H9 (cell line): ENCODE measurements at regions not wholly inside any gene's neighbourhood (a gene's known extent, or its start where the extent isn't known, plus 50 kb on each side); places are given as distances from the start of the nearest gene placed in this dataset.

ENCODE experiments used
- DNase-seq: peaks from one replicate; pipeline ENCODE4 v3.0.0-alpha.2; 2017
- H2AFZ ChIP-seq: one replicate; pipeline ENCODE4 v1.6.1; 2013; ENCODE audit warnings: mild to moderate bottlenecking, low read length, control low read depth, moderate library complexity
- H2AK5ac ChIP-seq: 2 replicates; pipeline ENCODE4 v1.6.1; 2013; ENCODE audit warnings: low read length, control low read depth, mixed read lengths; ENCODE audit not compliant: insufficient read length
- H2BK120ac ChIP-seq: one replicate; pipeline ENCODE4 v1.6.1; 2013; ENCODE audit warnings: low read depth, mild to moderate bottlenecking, low read length, control low read depth, inconsistent platforms; ENCODE audit not compliant: poor library complexity, severe bottlenecking
- H2BK12ac ChIP-seq: 2 replicates; pipeline ENCODE4 v1.6.1; 2013; ENCODE audit warnings: low read length, control low read depth, mixed read lengths, low read depth; ENCODE audit not compliant: insufficient read length
- H2BK15ac ChIP-seq: 2 replicates; pipeline ENCODE4 v1.6.1; 2013; ENCODE audit warnings: low read depth, low read length, control low read depth
- H2BK20ac ChIP-seq: one replicate; pipeline ENCODE4 v1.6.1; 2013; ENCODE audit warnings: low read depth, mild to moderate bottlenecking, low read length, control low read depth, inconsistent platforms; ENCODE audit not compliant: poor library complexity, severe bottlenecking
- H2BK5ac ChIP-seq: 2 replicates; pipeline ENCODE4 v1.6.1; 2013; ENCODE audit warnings: low read length, control low read depth, mixed read lengths; ENCODE audit not compliant: insufficient read length
- H3K14ac ChIP-seq: 2 replicates; pipeline ENCODE4 v1.6.1; 2013; ENCODE audit warnings: low read length, control low read depth; ENCODE audit not compliant: insufficient read depth
- H3K18ac ChIP-seq: 2 replicates; pipeline ENCODE4 v1.6.1; 2013; ENCODE audit warnings: low read depth, mild to moderate bottlenecking, mixed read lengths, low read length, control low read depth; ENCODE audit not compliant: insufficient read length
- H3K23ac ChIP-seq: 2 replicates; pipeline ENCODE4 v1.6.1; 2013; ENCODE audit warnings: low read length, control low read depth, mixed read lengths, low read depth; ENCODE audit not compliant: insufficient read length
- H3K23me2 ChIP-seq: 2 replicates; pipeline ENCODE4 v1.6.1; 2013; ENCODE audit warnings: low read depth, mild to moderate bottlenecking, mixed read lengths, low read length, control low read depth; ENCODE audit not compliant: insufficient read length, poor library complexity, severe bottlenecking
- H3K27ac ChIP-seq: 2 replicates; pipeline ENCODE4 v1.5.1; 2013; ENCODE audit warnings: low read length, control low read depth, mixed read lengths, low read depth; ENCODE audit not compliant: insufficient read length
- H3K27me3 ChIP-seq: 2 replicates; pipeline ENCODE4 v1.6.1; 2013; ENCODE audit warnings: low read length, control low read depth, inconsistent platforms; ENCODE audit not compliant: insufficient read depth
- H3K4ac ChIP-seq: 2 replicates; pipeline ENCODE4 v1.6.1; 2013; ENCODE audit warnings: low read depth, mild to moderate bottlenecking, control low read depth, inconsistent platforms, low read length, moderate library complexity
- H3K4me1 ChIP-seq: 2 replicates; pipeline ENCODE4 v1.6.1; 2013; ENCODE audit warnings: low read length, control low read depth, inconsistent platforms; ENCODE audit not compliant: insufficient read depth
- H3K4me2 ChIP-seq: 2 replicates; pipeline ENCODE4 v1.6.1; 2013; ENCODE audit warnings: low read length, control low read depth, mixed read lengths; ENCODE audit not compliant: insufficient read length, insufficient read depth
- H3K56ac ChIP-seq: 2 replicates; pipeline ENCODE4 v1.6.1; 2013; ENCODE audit warnings: low read depth, mild to moderate bottlenecking, mixed read lengths, low read length, control low read depth; ENCODE audit not compliant: insufficient read length
- H3K79me1 ChIP-seq: 2 replicates; pipeline ENCODE4 v1.6.1; 2013; ENCODE audit warnings: low read depth, mild to moderate bottlenecking, moderate library complexity, low read length, control low read depth, inconsistent platforms; ENCODE audit not compliant: insufficient read depth, poor library complexity, severe bottlenecking
- H3K79me2 ChIP-seq: 2 replicates; pipeline ENCODE4 v1.6.1; 2013; ENCODE audit warnings: low read length, control low read depth, inconsistent platforms; ENCODE audit not compliant: insufficient read depth
- H3K9ac ChIP-seq: 2 replicates; pipeline ENCODE4 v1.6.1; 2013; ENCODE audit warnings: low read length, control low read depth, mixed read lengths; ENCODE audit not compliant: insufficient read length; ENCODE audit errors: extremely low read depth
- H3K9me3 ChIP-seq: one replicate; pipeline ENCODE4 v1.6.1; 2013; ENCODE audit warnings: low read depth, low read length, inconsistent platforms; ENCODE audit not compliant: control insufficient read depth
- H3T11ph ChIP-seq: one replicate; pipeline ENCODE4 v1.6.1; 2013; ENCODE audit warnings: mild to moderate bottlenecking, low read length, control low read depth, inconsistent platforms
- H4K20me1 ChIP-seq: one replicate; pipeline ENCODE4 v1.6.1; 2013; ENCODE audit not compliant: control insufficient read depth, insufficient read length, insufficient read depth
- H4K5ac ChIP-seq: 2 replicates; pipeline ENCODE4 v1.6.1; 2013; ENCODE audit warnings: low read depth, mild to moderate bottlenecking, mixed read lengths, low read length, control low read depth; ENCODE audit not compliant: insufficient read length
- H4K8ac ChIP-seq: replicated peaks from 2 replicates; pipeline ENCODE4 v1.6.1; 2013; ENCODE audit warnings: low read length, control low read depth, mixed read lengths, low read depth; ENCODE audit not compliant: insufficient read length
- H4K91ac ChIP-seq: 2 replicates; pipeline ENCODE4 v1.6.1; 2013; ENCODE audit warnings: low read depth, mild to moderate bottlenecking, moderate library complexity, mixed read lengths, low read length, control low read depth; ENCODE audit not compliant: insufficient read length
- H3K27ac Mint-ChIP-seq, 3 experiments: 2 replicates in 2 of 3; 3 replicates in 1 of 3; pipeline ENCODE4 v1.8.0; 2020 to 2021; ENCODE audit warnings: mixed read lengths in 3 of 3, mild to moderate bottlenecking in 1 of 3, moderate library complexity in 1 of 3
- H3K27me3 Mint-ChIP-seq: 2 replicates; pipeline ENCODE4 v1.8.0; 2021; ENCODE audit warnings: low read depth, mild to moderate bottlenecking, moderate library complexity, mixed read lengths
- H3K36me3 Mint-ChIP-seq, 3 experiments: 2 replicates in 2 of 3; 3 replicates in 1 of 3; pipeline ENCODE4 v1.8.0; 2020 to 2021; ENCODE audit warnings: low read depth in 3 of 3, mixed read lengths in 3 of 3; ENCODE audit not compliant: insufficient read depth in 1 of 3
- H3K4me1 Mint-ChIP-seq, 2 experiments: 2 replicates each; pipeline ENCODE4 v1.8.0; 2020; ENCODE audit warnings: mixed read lengths in 2 of 2
- H3K4me3 Mint-ChIP-seq, 2 experiments: 2 replicates in 1 of 2; 3 replicates in 1 of 2; pipeline ENCODE4 v1.8.0; 2020 to 2021; ENCODE audit warnings: mild to moderate bottlenecking in 2 of 2, mixed read lengths in 2 of 2, moderate library complexity in 1 of 2
- H3K9me3 Mint-ChIP-seq, 2 experiments: 2 replicates in 1 of 2; 3 replicates in 1 of 2; pipeline ENCODE4 v1.8.0; 2020; ENCODE audit warnings: mild to moderate bottlenecking in 2 of 2, mixed read lengths in 2 of 2, moderate library complexity in 1 of 2
- whole genome bisulfite sequencing: extraction: QIAGEN DNeasy Blood & Tissue Kit; methylation state at CpG from one replicate; pipeline ENCODE4 v1.1.7; 2013; ENCODE audit warnings: missing lambda C conversion rate, low lambda C conversion rate, mixed read lengths; ENCODE audit not compliant: insufficient read length; ENCODE audit errors: extremely low coverage; 5-methylcytosine and 5-hydroxymethylcytosine counted together
- TF ChIP-seq, protein P1 (sequence below): fragments of 200-600 bp; sonication (generic); conservative IDR thresholded peaks from 3 replicates; pipeline ENCODE4 v1.8.0; 2021; ENCODE audit warnings: antibody characterized with exemption, mild to moderate bottlenecking

DNA sequence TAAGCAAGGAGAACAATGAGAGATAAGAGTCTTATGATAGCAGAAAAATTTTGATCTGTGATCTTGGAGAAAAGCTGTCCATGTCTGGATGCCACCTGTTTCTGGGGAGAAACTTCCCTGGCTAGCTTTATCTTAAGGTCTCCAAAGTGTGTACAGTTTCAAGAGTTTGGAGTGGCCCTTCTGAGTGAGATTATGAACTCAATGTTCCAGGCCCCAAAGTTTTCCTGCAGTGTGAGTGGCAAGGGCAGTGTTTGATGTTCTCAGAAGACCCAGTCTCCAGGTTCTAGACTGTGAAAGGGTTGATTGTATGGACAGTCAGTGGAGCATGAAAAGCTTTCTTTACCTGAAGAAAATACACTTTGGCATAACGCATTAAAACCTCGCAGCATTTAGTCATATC lies 121.7 kb downstream of the OLIG3 start:
- Histone ChIP-seq H3K79me1 (no peaks in the 10 kb centered on the region), H3K9me3 (no peaks in the 10 kb centered on the region), H3K18ac (no peak overlapping the region), H3K14ac (no peak overlapping the region), H3K23ac (no peak overlapping the region), H3K4ac (no peak overlapping the region), H3K23me2 (no peaks in the 10 kb centered on the region), H3K4me1 (peaks cover 6% of the 10 kb centered on the region; the same call in 1 of the 2 replicates), H2AFZ (no peak overlapping the region), H2BK12ac (no peak overlapping the region), H3K79me2 (no peaks in the 10 kb centered on the region), H3K9ac (no peak overlapping the region), H2AK5ac (no peak overlapping the region), H4K8ac (no peak overlapping the region), H2BK20ac (no peak overlapping the region), H3K27me3 (no peaks in the 10 kb centered on the region; the same call in 1 of the 2 replicates), H2BK120ac (no peak overlapping the region), H4K91ac (no peak overlapping the region), H2BK5ac (no peak overlapping the region), H4K5ac (no peak overlapping the region), H3K4me2 (no peak overlapping the region), H4K20me1 (no peaks in the 10 kb centered on the region), H3K27ac (no peak overlapping the region), H3K56ac (no peak overlapping the region), H3T11ph (no peak overlapping the region), H2BK15ac (no peak overlapping the region)
- H3K9me3 Mint-ChIP-seq, result 0 out of 5 replicates have a peak, but pooled peaks cover 0 to 2% of the 10 kb centered on the region in 2 experiments
- WGBS, result no CpG with 5 or more reads among the region's 2 CpGs
- 0 out of 7 replicates have a peak, but pooled peaks cover 0 to 3% (median 0%) of the 10 kb centered on the region in 3 experiments for H3K36me3 Mint-ChIP-seq
- peaks cover 17% of the 10 kb centered on the region in 2 experiments for H3K4me1 Mint-ChIP-seq
- DNase-seq, result no peak
- no peak overlapping the region for H3K4me3 Mint-ChIP-seq
- TF ChIP-seq, protein P1, sequence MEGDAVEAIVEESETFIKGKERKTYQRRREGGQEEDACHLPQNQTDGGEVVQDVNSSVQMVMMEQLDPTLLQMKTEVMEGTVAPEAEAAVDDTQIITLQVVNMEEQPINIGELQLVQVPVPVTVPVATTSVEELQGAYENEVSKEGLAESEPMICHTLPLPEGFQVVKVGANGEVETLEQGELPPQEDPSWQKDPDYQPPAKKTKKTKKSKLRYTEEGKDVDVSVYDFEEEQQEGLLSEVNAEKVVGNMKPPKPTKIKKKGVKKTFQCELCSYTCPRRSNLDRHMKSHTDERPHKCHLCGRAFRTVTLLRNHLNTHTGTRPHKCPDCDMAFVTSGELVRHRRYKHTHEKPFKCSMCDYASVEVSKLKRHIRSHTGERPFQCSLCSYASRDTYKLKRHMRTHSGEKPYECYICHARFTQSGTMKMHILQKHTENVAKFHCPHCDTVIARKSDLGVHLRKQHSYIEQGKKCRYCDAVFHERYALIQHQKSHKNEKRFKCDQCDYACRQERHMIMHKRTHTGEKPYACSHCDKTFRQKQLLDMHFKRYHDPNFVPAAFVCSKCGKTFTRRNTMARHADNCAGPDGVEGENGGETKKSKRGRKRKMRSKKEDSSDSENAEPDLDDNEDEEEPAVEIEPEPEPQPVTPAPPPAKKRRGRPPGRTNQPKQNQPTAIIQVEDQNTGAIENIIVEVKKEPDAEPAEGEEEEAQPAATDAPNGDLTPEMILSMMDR, result no peak
- no peak overlapping the region for H3K27ac Mint-ChIP-seq
- peaks cover 2% of the 10 kb centered on the region; the same call in 1 of the 2 replicates for H3K27me3 Mint-ChIP-seq
